ENCODE measurements at regions not wholly inside any gene's neighbourhood (a gene's known extent, or its start where the extent isn't known, plus 50 kb on each side); places are given as distances from the start of the nearest gene placed in this dataset.

DNA sequence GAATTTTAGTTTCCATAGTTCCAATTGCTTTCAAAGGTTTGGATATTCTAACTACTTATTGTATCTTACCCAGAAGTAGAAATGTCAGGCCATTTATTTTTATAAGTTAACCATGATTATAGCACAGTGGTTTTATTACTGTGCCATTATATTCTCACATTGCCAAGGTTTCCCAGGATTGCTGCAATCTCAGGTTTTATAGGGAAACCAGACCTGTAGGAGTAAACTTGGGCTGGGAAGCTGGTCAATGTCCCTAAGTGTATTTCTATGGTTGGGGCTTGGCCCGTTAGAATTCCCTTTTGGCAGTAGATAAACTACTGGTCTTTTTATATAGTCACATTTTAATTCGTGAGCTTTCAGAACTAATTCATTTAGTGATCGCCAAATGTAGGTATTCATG is 396.6 kb upstream of the KCNN2 start:
- TF ChIP-seq, protein P1, sequence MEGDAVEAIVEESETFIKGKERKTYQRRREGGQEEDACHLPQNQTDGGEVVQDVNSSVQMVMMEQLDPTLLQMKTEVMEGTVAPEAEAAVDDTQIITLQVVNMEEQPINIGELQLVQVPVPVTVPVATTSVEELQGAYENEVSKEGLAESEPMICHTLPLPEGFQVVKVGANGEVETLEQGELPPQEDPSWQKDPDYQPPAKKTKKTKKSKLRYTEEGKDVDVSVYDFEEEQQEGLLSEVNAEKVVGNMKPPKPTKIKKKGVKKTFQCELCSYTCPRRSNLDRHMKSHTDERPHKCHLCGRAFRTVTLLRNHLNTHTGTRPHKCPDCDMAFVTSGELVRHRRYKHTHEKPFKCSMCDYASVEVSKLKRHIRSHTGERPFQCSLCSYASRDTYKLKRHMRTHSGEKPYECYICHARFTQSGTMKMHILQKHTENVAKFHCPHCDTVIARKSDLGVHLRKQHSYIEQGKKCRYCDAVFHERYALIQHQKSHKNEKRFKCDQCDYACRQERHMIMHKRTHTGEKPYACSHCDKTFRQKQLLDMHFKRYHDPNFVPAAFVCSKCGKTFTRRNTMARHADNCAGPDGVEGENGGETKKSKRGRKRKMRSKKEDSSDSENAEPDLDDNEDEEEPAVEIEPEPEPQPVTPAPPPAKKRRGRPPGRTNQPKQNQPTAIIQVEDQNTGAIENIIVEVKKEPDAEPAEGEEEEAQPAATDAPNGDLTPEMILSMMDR (conservative IDR thresholded peaks at IDR 0.05; ENCODE audit: low read depth, low read length), result no peak
- no peak for TF ChIP-seq CHD1 (IDR thresholded peaks at IDR 0.05; ENCODE audit: low read depth, low read length)
- TF ChIP-seq POLR2A (IDR thresholded peaks at IDR 0.05; ENCODE audit: low read depth, low read length), result no peak
- TF ChIP-seq ELK1 (IDR thresholded peaks at IDR 0.05; ENCODE audit: borderline replicate concordance, low read depth, low read length), result no peak
- no peak for TF ChIP-seq MAFK (IDR thresholded peaks at IDR 0.05; ENCODE audit: low read depth, low read length)
- TF ChIP-seq BHLHE40 (IDR thresholded peaks at IDR 0.05; ENCODE audit: low read depth, low read length), result no peak
- TF ChIP-seq CEBPB (IDR thresholded peaks at IDR 0.05; ENCODE audit: low read depth, low read length), result no peak
- TF ChIP-seq RFX5 (IDR thresholded peaks at IDR 0.05; ENCODE audit: low read depth, low read length), result no peak
- TF ChIP-seq MAZ (IDR thresholded peaks at IDR 0.05; ENCODE audit: borderline replicate concordance, low read depth, low read length), result no peak
- TF ChIP-seq, protein P2, sequence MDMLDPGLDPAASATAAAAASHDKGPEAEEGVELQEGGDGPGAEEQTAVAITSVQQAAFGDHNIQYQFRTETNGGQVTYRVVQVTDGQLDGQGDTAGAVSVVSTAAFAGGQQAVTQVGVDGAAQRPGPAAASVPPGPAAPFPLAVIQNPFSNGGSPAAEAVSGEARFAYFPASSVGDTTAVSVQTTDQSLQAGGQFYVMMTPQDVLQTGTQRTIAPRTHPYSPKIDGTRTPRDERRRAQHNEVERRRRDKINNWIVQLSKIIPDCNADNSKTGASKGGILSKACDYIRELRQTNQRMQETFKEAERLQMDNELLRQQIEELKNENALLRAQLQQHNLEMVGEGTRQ (IDR thresholded peaks at IDR 0.05; ENCODE audit: low read depth, low read length), result no peak
- no peak for TF ChIP-seq RCOR1 (IDR thresholded peaks at IDR 0.05; ENCODE audit: insufficient replicate concordance, low read length)
- no peak for TF ChIP-seq MXI1 (IDR thresholded peaks at IDR 0.05; ENCODE audit: borderline replicate concordance, low read depth, low read length)
- TF ChIP-seq FOS (IDR thresholded peaks at IDR 0.05; ENCODE audit: low read depth, low read length), result no peak
